ENCODE measurements at regions not wholly inside any gene's neighbourhood (a gene's known extent, or its start where the extent isn't known, plus 50 kb on each side); places are given as distances from the start of the nearest gene placed in this dataset.
"Not testable (repeated sequence)": the region's sequence is repeated elsewhere in the genome, so short reads cannot be mapped to it uniquely, and the experiment has no call there.

GRCh38 chr10:120098232-120098930, 205.9 kb downstream of the SEC23IP start:
- Histone ChIP-seq H3K4me1 (no peaks in the 10 kb centered on the region), H4K20me1 (no peaks in the 10 kb centered on the region), H3K4me3 (no peak overlapping the region), H3K27me3 (no peaks in the 10 kb centered on the region), H3K27ac (no peak overlapping the region), H3K4me2 (no peak overlapping the region), H3K9me3 (replicated peaks in 1 of 11) (peaks cover 0 to 8% (median 0%) of the 10 kb centered on the region in 11 experiments; a peak in 5 of 22 replicates), H3K36me3 (no peaks in the 10 kb centered on the region), H3K9ac (no peak overlapping the region)
- TF ChIP-seq Cebpa-rat (IDR thresholded peaks at IDR 0.05), result no peak

GRCh38 chr10:120103738-120104560, 211.4 kb downstream of the SEC23IP start:
- H3K9me3 ChIP-seq (replicated peaks in 1 of 11), result no peaks in the 10 kb centered on the region
- H3K4me1 ChIP-seq, result peaks cover 0 to 12% (median 10%) of the 10 kb centered on the region in 10 experiments; a peak in 11 of 20 replicates
- TF ChIP-seq Cebpa-rat (IDR thresholded peaks at IDR 0.05), result no peak
- no peak overlapping the region for H3K4me2 ChIP-seq
- H3K9ac ChIP-seq, result no peak overlapping the region
- no peaks in the 10 kb centered on the region for H3K27me3 ChIP-seq
- H3K36me3 ChIP-seq, result no peaks in the 10 kb centered on the region
- no peak overlapping the region for H3K27ac ChIP-seq
- no peak overlapping the region for H3K4me3 ChIP-seq
- no peaks in the 10 kb centered on the region for H4K20me1 ChIP-seq

GRCh38 chr10:120105001-120105400, 212.5 kb downstream of the SEC23IP start:
- TF ChIP-seq Cebpa-rat (IDR thresholded peaks at IDR 0.05), result no peak
- no peaks in the 10 kb centered on the region for H3K9me3 ChIP-seq (replicated peaks in 1 of 11)
- peak overlapping the region in 7 of 11 experiments; percentile 3 to 45 (median 29); a peak in 9 of 22 replicates for H3K4me2 ChIP-seq
- peaks cover 0 to 12% (median 10%) of the 10 kb centered on the region in 10 experiments; a peak in 11 of 20 replicates for H3K4me1 ChIP-seq
- no peak overlapping the region for H3K9ac ChIP-seq
- H3K36me3 ChIP-seq, result no peaks in the 10 kb centered on the region
- H3K27me3 ChIP-seq, result no peaks in the 10 kb centered on the region
- H4K20me1 ChIP-seq, result no peaks in the 10 kb centered on the region
- no peak overlapping the region for H3K4me3 ChIP-seq
- no peak overlapping the region for H3K27ac ChIP-seq

- Histone ChIP-seq H3K9ac (no peak overlapping the region), H3K4me3 (no peak overlapping the region), H3K4me2 (peak overlapping the region in 7 of 11 experiments; percentile 3 to 45 (median 29); a peak in 10 of 22 replicates), H3K27ac (no peak overlapping the region), H3K36me3 (no peaks in the 10 kb centered on the region), H4K20me1 (no peaks in the 10 kb centered on the region), H3K9me3 (replicated peaks in 1 of 11) (no peaks in the 10 kb centered on the region), H3K4me1 (peaks cover 0 to 12% (median 10%) of the 10 kb centered on the region in 10 experiments; a peak in 11 of 20 replicates), H3K27me3 (no peaks in the 10 kb centered on the region)
- TF ChIP-seq Cebpa-rat (IDR thresholded peaks at IDR 0.05), result no peak
Measured at GRCh38 chr10:120105492-120105891, 213.0 kb downstream of the SEC23IP start.

- Histone ChIP-seq H3K4me3 (no peak overlapping the region), H3K4me2 (no peak overlapping the region), H3K9me3 (replicated peaks in 1 of 11) (no peaks in the 10 kb centered on the region), H3K27ac (no peak overlapping the region), H3K9ac (no peak overlapping the region), H3K27me3 (no peaks in the 10 kb centered on the region), H3K4me1 (peaks cover 0 to 12% (median 10%) of the 10 kb centered on the region in 10 experiments; a peak in 11 of 20 replicates), H3K36me3 (no peaks in the 10 kb centered on the region), H4K20me1 (no peaks in the 10 kb centered on the region)
- no peak for TF ChIP-seq Cebpa-rat (IDR thresholded peaks at IDR 0.05)
Measured at GRCh38 chr10:120108916-120109315, 216.4 kb downstream of the SEC23IP start.

GRCh38 chr10:120109725-120110124, 217.2 kb downstream of the SEC23IP start:
- not testable (repeated sequence) for H3K27me3 ChIP-seq; H3K4me3 ChIP-seq; H3K36me3 ChIP-seq; H3K4me2 ChIP-seq; H4K20me1 ChIP-seq; H3K9me3 ChIP-seq (replicated peaks in 1 of 11); H3K27ac ChIP-seq; H3K9ac ChIP-seq
- H3K4me1 ChIP-seq, result peaks cover 0 to 11% (median 10%) of the 10 kb centered on the region in 10 experiments; a peak in 11 of 20 replicates

GRCh38 chr10:120110196-120110595, 217.7 kb downstream of the SEC23IP start:
- Histone ChIP-seq H3K9me3 (replicated peaks in 1 of 11) (no peaks in the 10 kb centered on the region), H3K27ac (no peak overlapping the region), H3K36me3 (no peaks in the 10 kb centered on the region), H3K4me1 (peaks cover 0 to 7% (median 6%) of the 10 kb centered on the region in 10 experiments; a peak in 10 of 20 replicates), H3K4me2 (no peak overlapping the region), H3K9ac (no peak overlapping the region), H3K27me3 (no peaks in the 10 kb centered on the region), H3K4me3 (no peak overlapping the region), H4K20me1 (no peaks in the 10 kb centered on the region)
- no peak for TF ChIP-seq Cebpa-rat (IDR thresholded peaks at IDR 0.05)

GRCh38 chr10:120111628-120112027, 219.1 kb downstream of the SEC23IP start:
- H3K4me1 ChIP-seq, result no peaks in the 10 kb centered on the region
- no peak overlapping the region for H3K27ac ChIP-seq
- TF ChIP-seq Cebpa-rat (IDR thresholded peaks at IDR 0.05), result no peak
- H3K4me2 ChIP-seq, result no peak overlapping the region
- H3K27me3 ChIP-seq, result no peaks in the 10 kb centered on the region
- no peak overlapping the region for H3K4me3 ChIP-seq
- H3K9me3 ChIP-seq (replicated peaks in 1 of 11), result no peaks in the 10 kb centered on the region
- no peak overlapping the region for H3K9ac ChIP-seq
- no peaks in the 10 kb centered on the region for H3K36me3 ChIP-seq
- no peaks in the 10 kb centered on the region for H4K20me1 ChIP-seq

GRCh38 chr10:120112809-120113208, 220.3 kb downstream of the SEC23IP start:
- no peaks in the 10 kb centered on the region for H4K20me1 ChIP-seq
- H3K27me3 ChIP-seq, result no peaks in the 10 kb centered on the region
- H3K4me2 ChIP-seq, result no peak overlapping the region
- H3K9ac ChIP-seq, result no peak overlapping the region
- no peaks in the 10 kb centered on the region for H3K9me3 ChIP-seq (replicated peaks in 1 of 11)
- no peaks in the 10 kb centered on the region for H3K36me3 ChIP-seq
- no peak for TF ChIP-seq Cebpa-rat (IDR thresholded peaks at IDR 0.05)
- no peak overlapping the region for H3K4me3 ChIP-seq
- no peaks in the 10 kb centered on the region for H3K4me1 ChIP-seq
- no peak overlapping the region for H3K27ac ChIP-seq
